ENCODE measurements at regions not wholly inside any gene's neighbourhood (a gene's known extent, or its start where the extent isn't known, plus 50 kb on each side); places are given as distances from the start of the nearest gene placed in this dataset.

- Histone ChIP-seq H3K4me1 (ENCODE audit: insufficient read depth, low read length) (peaks cover 9% of the 10 kb centered on the region; the same call in 1 of the 2 replicates), H4K8ac (replicated peaks; ENCODE audit: insufficient read length, low read depth, low read length) (no peak overlapping the region), H3K9ac (ENCODE audit: extremely low read depth, insufficient read length, low read length) (no peak overlapping the region), H3K79me1 (ENCODE audit: insufficient read depth, low read depth, low read length, poor library complexity, severe bottlenecking) (no peaks in the 10 kb centered on the region), H3K4ac (ENCODE audit: low read depth, low read length) (no peak overlapping the region), H2BK120ac (ENCODE audit: low read depth, low read length, poor library complexity, severe bottlenecking) (no peak overlapping the region), H2BK5ac (ENCODE audit: insufficient read length, low read length) (no peak overlapping the region), H4K20me1 (ENCODE audit: control insufficient read depth, insufficient read depth, insufficient read length) (no peaks in the 10 kb centered on the region), H2BK15ac (ENCODE audit: low read depth, low read length) (no peak overlapping the region), H3K18ac (ENCODE audit: insufficient read length, low read depth, low read length) (no peak overlapping the region), H4K91ac (ENCODE audit: insufficient read length, low read depth, low read length) (no peak overlapping the region), H3K27me3 (ENCODE audit: insufficient read depth, low read length) (no peaks in the 10 kb centered on the region; the same call in 1 of the 2 replicates), H3T11ph (ENCODE audit: low read length) (no peak overlapping the region), H2BK20ac (ENCODE audit: low read depth, low read length, poor library complexity, severe bottlenecking) (no peak overlapping the region), H3K56ac (ENCODE audit: insufficient read length, low read depth, low read length) (no peak overlapping the region), H3K79me2 (ENCODE audit: insufficient read depth, low read length) (no peaks in the 10 kb centered on the region), H3K23ac (ENCODE audit: insufficient read length, low read depth, low read length) (no peak overlapping the region), H3K14ac (ENCODE audit: insufficient read depth, low read length) (no peak overlapping the region), H3K9me3 (ENCODE audit: control insufficient read depth, low read depth, low read length) (no peaks in the 10 kb centered on the region), H2BK12ac (ENCODE audit: insufficient read length, low read depth, low read length) (no peak overlapping the region), H3K23me2 (ENCODE audit: insufficient read length, low read depth, low read length, poor library complexity, severe bottlenecking) (no peaks in the 10 kb centered on the region), H2AK5ac (ENCODE audit: insufficient read length, low read length) (no peak overlapping the region), H3K4me2 (ENCODE audit: insufficient read depth, insufficient read length, low read length) (peak overlapping the region; percentile 30), H3K27ac (ENCODE audit: insufficient read length, low read depth, low read length) (no peak overlapping the region), H2AFZ (ENCODE audit: low read length) (no peak overlapping the region), H4K5ac (ENCODE audit: insufficient read length, low read depth, low read length) (no peak overlapping the region)
- Mint-ChIP-seq H3K27me3 (ENCODE audit: low read depth) (peaks cover 6% of the 10 kb centered on the region; the same call in 1 of the 2 replicates), H3K9me3 (peaks cover 0 to 2% of the 10 kb centered on the region in 2 experiments; a peak in 1 of 5 replicates), H3K4me1 (peaks cover 32 to 33% of the 10 kb centered on the region in 2 experiments), H3K4me3 (peak overlapping the region in 1 of 2 experiments; percentile 1; a peak in 1 of 5 replicates), H3K36me3 (ENCODE audit: insufficient read depth in 1 of 3, low read depth in 3 of 3) (no peaks in the 10 kb centered on the region; a peak in 1 of 7 replicates), H3K27ac (no peak overlapping the region)
- no CpG with 5 or more reads among the region's 11 CpGs for WGBS (ENCODE audit: extremely low coverage, insufficient read length, low lambda C conversion rate)
- no peak for TF ChIP-seq CTCF (conservative IDR thresholded peaks at IDR 0.05)
- no peak for DNase-seq
These were observed 219.5 kb upstream of the NRP1 start for GRCh38 chr10:33553748-33554571.

All from H9 (cell line).